ENCODE measurements at regions not wholly inside any gene's neighbourhood (a gene's known extent, or its start where the extent isn't known, plus 50 kb on each side); places are given as distances from the start of the nearest gene placed in this dataset.
A peak's percentile ranks its signal among the peaks of the same experiment; 100 is the strongest.

DNA sequence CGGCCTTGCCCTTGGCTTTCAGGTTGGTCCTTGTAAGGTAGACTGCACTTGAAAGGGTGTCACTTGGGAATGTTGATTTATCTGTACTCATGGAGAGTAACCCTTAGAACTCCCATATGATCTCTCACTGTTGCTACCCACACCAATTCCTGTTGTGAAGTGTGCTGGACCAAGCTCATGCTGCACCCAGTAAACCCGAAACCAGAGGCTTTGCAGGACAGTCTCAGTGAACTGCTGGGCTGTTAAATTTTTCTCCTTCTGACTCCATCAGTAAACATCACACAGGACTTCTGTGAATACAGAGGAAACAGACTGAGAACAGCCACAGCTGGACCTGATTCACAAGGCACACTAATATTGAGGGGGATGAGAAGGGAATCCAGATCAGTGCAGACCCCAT, 783.0 kb downstream of the TMEM121 start:
- no peak overlapping the region for H3K4me2 ChIP-seq (ENCODE audit: insufficient read depth in 1 of 2, low read depth in 2 of 2, low read length in 2 of 2)
- H2AFZ ChIP-seq (ENCODE audit: low read length): no peak overlapping the region
- FAIRE-seq: no peak
- no peak overlapping the region for H3K56ac ChIP-seq (replicated peaks; ENCODE audit: insufficient read length, low read depth, low read length)
- ChIA-PET POLR2A (ENCODE audit: partially characterized antibody) (no interaction called here), CTCF (ENCODE audit: partially characterized antibody) (interaction anchor here (0.9 to 1.1 kb wide), 2 partner anchors 15 to 107 kb away, joined by 3 to 4 read pairs; no protein-coding TSS in a partner anchor)
- H4K8ac ChIP-seq (ENCODE audit: extremely low read depth, insufficient read depth, low read length): no peak overlapping the region
- H3K23ac ChIP-seq (ENCODE audit: insufficient read length): no peak overlapping the region
- no peak overlapping the region for H2BK5ac ChIP-seq (ENCODE audit: low read depth, low read length)
- H3K4me1 ChIP-seq (replicated peaks in 1 of 4; ENCODE audit: control insufficient read depth in 3 of 4, insufficient read depth in 4 of 4, low read length in 3 of 4): no peaks in the 10 kb centered on the region
- no peak overlapping the region for H2BK12ac ChIP-seq (ENCODE audit: low read depth, low read length)
- H2BK15ac ChIP-seq (ENCODE audit: low read length): no peak overlapping the region
- H3K14ac ChIP-seq (ENCODE audit: insufficient read length): no peak overlapping the region
- no peaks in the 10 kb centered on the region for H3K23me2 ChIP-seq (ENCODE audit: low read depth, low read length)
- no peak overlapping the region for H3K27ac ChIP-seq (ENCODE audit: low read depth, low read length)
- H3K79me2 ChIP-seq (ENCODE audit: control insufficient read depth in 1 of 2, insufficient read depth in 2 of 2, low read length in 2 of 2): no peaks in the 10 kb centered on the region
- 94% methylated on average over 2 of the region's 2 CpGs; no CpG with 5 or more reads in 1 of the 2 experiments for WGBS, 2 experiments (ENCODE audit: extremely low coverage in 1 of 2, insufficient coverage in 1 of 2, insufficient read length in 1 of 2, insufficient replicate concordance in 2 of 2, low coverage in 1 of 2, low lambda C conversion rate in 2 of 2, missing lambda C conversion rate in 1 of 2)
- H3K27me3 ChIP-seq (replicated peaks in 1 of 4; ENCODE audit: control insufficient read depth in 3 of 4, extremely low read depth in 1 of 4, insufficient read depth in 3 of 4, low read length in 3 of 4): no peaks in the 10 kb centered on the region
- H3K4ac ChIP-seq (replicated peaks; ENCODE audit: insufficient read length, low read depth, low read length): no peak overlapping the region
- H3K36me3 ChIP-seq (ENCODE audit: control insufficient read depth in 2 of 4, insufficient read depth in 4 of 4, low read length in 3 of 4): no peaks in the 10 kb centered on the region; a peak in 1 of 8 replicates
- no peak overlapping the region for H3K18ac ChIP-seq (ENCODE audit: extremely low read depth, low read length)
- H4K20me1 ChIP-seq (replicated peaks in 1 of 2; ENCODE audit: control insufficient read depth in 1 of 2, insufficient read depth in 2 of 2, low read length in 2 of 2): no peaks in the 10 kb centered on the region
- peaks cover 81 to 86% of the 10 kb centered on the region in 2 experiments for H3K9me3 ChIP-seq (ENCODE audit: insufficient read depth in 2 of 2, low read depth in 1 of 2, low read length in 1 of 2)
- no peak overlapping the region for H2BK120ac ChIP-seq (replicated peaks; ENCODE audit: low read depth, low read length)
- H2BK20ac ChIP-seq (ENCODE audit: low read length): no peak overlapping the region
- no peak overlapping the region for H4K5ac ChIP-seq (ENCODE audit: insufficient read length, low read depth, low read length)
- no peak overlapping the region for H3K9ac ChIP-seq (replicated peaks in 1 of 4; ENCODE audit: extremely low read depth in 1 of 4, low read depth in 3 of 4, low read length in 3 of 4)
- no peaks in the 10 kb centered on the region for H3K79me1 ChIP-seq (ENCODE audit: low read depth, low read length)
- H3K4me3 ChIP-seq (ENCODE audit: extremely low read depth in 1 of 4, insufficient read depth in 2 of 4, low read depth in 3 of 4, low read length in 4 of 4): peak overlapping the region in 1 of 4 experiments; percentile 28; a peak in 2 of 8 replicates
- H2AK5ac ChIP-seq (ENCODE audit: low read depth, low read length): no peak overlapping the region
- DNase-seq (ENCODE audit: low read depth in 1 of 2, low spot score in 2 of 2): no peak
- no peak overlapping the region for H4K91ac ChIP-seq (replicated peaks; ENCODE audit: insufficient read length, low read length)
- no peak for TF ChIP-seq FOSL1 (IDR thresholded peaks at IDR 0.05; ENCODE audit: insufficient read depth, low read depth, low read length)
- no peak for TF ChIP-seq HDAC6 (IDR thresholded peaks at IDR 0.05; ENCODE audit: low read depth, low read length)
- TF ChIP-seq CBX5 (IDR thresholded peaks at IDR 0.05; ENCODE audit: low read depth, low read length): no peak; the same call in 1 of the 2 replicates
- no peak for TF ChIP-seq PHF8 (conservative IDR thresholded peaks at IDR 0.05; ENCODE audit: low read depth, low read length)

Data from H1 (cell line).